ENCODE measurements at regions not wholly inside any gene's neighbourhood (a gene's known extent, or its start where the extent isn't known, plus 50 kb on each side); places are given as distances from the start of the nearest gene placed in this dataset.

DNA sequence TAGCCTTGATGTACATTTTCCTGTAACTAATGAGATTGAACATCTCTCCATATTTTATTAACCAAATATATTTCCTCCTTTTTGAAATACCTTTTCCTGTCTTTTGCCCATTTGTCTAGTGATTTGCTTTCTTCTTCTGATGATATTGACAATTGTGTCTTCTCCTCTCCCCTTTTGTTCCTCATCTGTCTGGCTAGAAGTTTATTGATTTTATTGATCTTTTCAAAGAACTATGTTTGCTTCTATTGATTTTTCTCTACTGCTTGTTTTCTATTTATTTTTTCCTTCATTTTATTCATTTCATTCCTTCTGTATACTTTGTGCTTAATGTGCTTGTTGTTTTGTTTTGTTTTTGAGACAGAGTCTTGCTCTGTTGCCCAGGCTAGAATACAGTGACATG lies 181.4 kb upstream of the SMIM23 start:
- no peak for DNase-seq (ENCODE audit: low read depth)
- no peak overlapping the region for H3K4me3 ChIP-seq (ENCODE audit: low read depth, low read length)

DNA sequence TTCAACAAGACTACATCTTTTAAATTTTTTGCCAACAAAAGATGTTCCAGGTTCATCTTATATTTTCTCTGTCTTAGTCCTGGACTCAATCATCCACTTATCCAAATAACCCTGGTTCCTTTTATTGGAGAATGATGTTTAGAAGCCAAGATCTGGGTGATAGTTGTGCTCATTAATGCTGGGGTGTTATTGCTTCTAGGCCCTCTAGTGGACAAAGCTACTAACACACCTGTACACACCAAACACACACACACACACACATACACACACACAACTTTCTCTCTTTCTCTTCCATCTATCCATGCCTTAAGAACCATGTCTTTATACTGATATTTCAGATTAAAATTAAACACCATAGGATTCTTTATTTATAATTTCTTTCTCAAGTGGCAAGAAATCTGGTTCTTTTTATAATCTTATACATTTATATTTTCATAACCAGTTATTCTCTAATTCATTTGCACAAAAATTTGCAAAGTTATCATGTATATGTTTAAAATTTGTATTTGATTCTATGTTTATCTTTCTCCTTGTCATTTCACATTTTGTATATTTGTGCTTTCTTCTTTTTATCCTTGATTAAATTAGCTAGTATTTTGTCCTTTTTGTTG lies 179.1 kb upstream of the SMIM23 start:
- TF ChIP-seq, protein P1, sequence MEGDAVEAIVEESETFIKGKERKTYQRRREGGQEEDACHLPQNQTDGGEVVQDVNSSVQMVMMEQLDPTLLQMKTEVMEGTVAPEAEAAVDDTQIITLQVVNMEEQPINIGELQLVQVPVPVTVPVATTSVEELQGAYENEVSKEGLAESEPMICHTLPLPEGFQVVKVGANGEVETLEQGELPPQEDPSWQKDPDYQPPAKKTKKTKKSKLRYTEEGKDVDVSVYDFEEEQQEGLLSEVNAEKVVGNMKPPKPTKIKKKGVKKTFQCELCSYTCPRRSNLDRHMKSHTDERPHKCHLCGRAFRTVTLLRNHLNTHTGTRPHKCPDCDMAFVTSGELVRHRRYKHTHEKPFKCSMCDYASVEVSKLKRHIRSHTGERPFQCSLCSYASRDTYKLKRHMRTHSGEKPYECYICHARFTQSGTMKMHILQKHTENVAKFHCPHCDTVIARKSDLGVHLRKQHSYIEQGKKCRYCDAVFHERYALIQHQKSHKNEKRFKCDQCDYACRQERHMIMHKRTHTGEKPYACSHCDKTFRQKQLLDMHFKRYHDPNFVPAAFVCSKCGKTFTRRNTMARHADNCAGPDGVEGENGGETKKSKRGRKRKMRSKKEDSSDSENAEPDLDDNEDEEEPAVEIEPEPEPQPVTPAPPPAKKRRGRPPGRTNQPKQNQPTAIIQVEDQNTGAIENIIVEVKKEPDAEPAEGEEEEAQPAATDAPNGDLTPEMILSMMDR (IDR thresholded peaks at IDR 0.05; ENCODE audit: insufficient read depth, low read length): peak; percentile 45
- H3K4me3 ChIP-seq (ENCODE audit: low read depth, low read length): no peak overlapping the region
- peak; percentile 11 for DNase-seq (ENCODE audit: low read depth)

More for the DNA sequence above, 181.4 kb upstream of the SMIM23 start:
- TF ChIP-seq, protein P1 (IDR thresholded peaks at IDR 0.05; ENCODE audit: insufficient read depth, low read length): no peak

DNA sequence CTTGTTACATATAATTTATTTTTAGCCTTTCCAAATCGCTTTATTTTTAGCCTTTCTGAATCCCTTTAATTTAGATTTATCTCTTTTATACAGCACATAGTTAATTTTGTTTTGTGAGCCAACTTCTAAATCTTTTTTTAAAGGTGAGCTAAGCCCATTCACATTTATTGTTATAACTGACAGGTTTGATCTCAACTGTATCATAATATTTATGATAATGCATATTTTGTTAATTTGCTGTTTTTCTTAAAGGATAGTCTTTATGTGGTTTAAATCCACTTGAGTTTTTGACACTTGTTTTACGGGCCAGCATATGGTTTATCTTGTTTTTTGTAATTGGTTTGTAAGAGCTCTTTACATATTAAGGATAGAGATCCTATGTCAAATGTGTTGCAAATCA lies 177.8 kb upstream of the SMIM23 start:
- TF ChIP-seq, protein P1 (IDR thresholded peaks at IDR 0.05; ENCODE audit: insufficient read depth, low read length): no peak
- DNase-seq (ENCODE audit: low read depth): no peak
- H3K4me3 ChIP-seq (ENCODE audit: low read depth, low read length): no peak overlapping the region

DNA sequence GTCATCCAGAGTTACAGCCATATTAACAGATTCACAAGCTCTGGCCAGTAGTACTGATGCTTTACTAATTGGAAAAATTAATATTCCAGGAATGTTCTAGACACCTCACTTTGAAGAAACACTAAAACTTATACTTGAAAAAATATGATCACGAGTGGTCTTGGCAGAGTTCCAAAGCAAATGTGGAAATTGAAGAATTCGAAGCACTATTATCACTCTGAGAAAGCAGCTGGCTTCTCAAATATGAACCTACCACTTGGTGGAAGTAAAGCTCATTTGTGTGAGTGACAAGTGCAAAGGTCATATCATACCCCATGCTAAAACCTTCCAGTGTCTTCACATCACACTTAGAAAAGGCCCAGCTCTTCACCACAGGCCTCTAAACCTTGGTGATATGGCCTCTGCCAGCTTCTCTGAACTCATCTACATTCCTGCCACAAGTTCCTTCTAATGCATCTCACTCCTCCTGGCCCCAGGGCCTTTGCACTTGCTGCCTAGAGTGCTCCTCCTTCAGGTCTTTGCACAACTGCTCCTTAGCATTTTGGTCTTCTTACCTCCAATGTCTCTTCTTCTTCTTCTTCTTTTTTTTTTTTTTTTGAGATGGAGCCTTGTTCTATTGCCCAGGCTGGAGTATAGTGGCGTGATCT lies 175.7 kb upstream of the SMIM23 start:
- TF ChIP-seq, protein P1 (IDR thresholded peaks at IDR 0.05; ENCODE audit: insufficient read depth, low read length): no peak
- no peak for DNase-seq (ENCODE audit: low read depth)

DNA sequence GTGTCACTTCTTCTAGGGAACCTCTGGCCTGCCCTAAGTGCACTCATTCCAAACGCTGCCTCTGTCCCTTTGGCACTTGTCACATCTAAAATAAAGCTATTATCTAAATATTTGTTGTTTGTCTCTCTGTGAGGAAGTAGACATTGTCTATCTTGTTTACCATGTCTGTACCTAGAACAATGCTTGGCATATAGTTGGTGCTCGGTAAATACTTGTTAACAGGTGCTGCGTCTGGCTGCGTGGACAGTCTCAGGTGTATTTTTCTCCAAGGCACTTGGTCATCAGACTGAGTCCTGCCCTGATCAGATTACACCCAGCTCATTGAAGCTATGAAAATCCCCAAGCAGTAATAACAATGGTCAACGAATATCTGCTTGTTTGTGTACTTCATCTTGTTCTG lies 174.9 kb upstream of the SMIM23 start:
- no peak overlapping the region for H3K4me3 ChIP-seq (ENCODE audit: low read depth, low read length)
- DNase-seq (ENCODE audit: low read depth): no peak
- TF ChIP-seq, protein P1 (IDR thresholded peaks at IDR 0.05; ENCODE audit: insufficient read depth, low read length): no peak

More for the DNA sequence above, 175.7 kb upstream of the SMIM23 start:
- no peak overlapping the region for H3K4me3 ChIP-seq (ENCODE audit: low read depth, low read length)

DNA sequence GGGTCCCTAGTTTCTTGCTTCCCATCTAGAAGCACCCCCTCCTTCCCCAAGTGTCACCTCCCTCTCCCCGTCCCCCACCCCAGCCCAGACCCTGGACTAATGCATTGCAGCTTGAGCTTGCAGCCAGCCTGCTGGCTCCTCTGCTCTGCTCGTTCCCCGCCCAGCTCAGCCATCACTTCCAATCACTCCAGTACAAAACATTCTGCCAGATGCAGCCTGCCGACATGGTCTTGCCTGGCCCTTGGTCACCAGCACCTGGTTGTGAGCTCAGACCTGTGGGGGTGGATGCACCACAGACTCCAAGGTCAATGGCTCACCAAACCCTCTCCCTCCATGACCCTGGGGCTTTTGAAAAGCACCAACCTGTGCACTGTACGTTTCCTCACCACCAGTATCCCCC lies 172.9 kb upstream of the SMIM23 start:
- H3K4me3 ChIP-seq (ENCODE audit: low read depth, low read length): no peak overlapping the region
- TF ChIP-seq, protein P1 (IDR thresholded peaks at IDR 0.05; ENCODE audit: insufficient read depth, low read length): no peak
- no peak for DNase-seq (ENCODE audit: low read depth)
